Calu3 (cell line): ENCODE measurements at regions not wholly inside any gene's neighbourhood (a gene's known extent, or its start where the extent isn't known, plus 50 kb on each side); places are given as distances from the start of the nearest gene placed in this dataset.
A peak's percentile ranks its signal among the peaks of the same experiment; 100 is the strongest.

Source experiments
- BruUV-seq: library from RNA; stranded (reverse); fragments of 400-500 nt; replicated peaks from 2 replicates; lab custom pipeline; 2021; lab: Mats Ljungman, UMichigan
- CTCF ChIA-PET: fragments of 300-600 bp; sonication (Branson Sonifier 250); formaldehyde crosslinking; loops from one replicate; lab custom pipeline; 2022; ENCODE audit warnings: antibody characterized with exemption; lab: Charles Lee
- DNase-seq: peaks from one replicate; pipeline ENCODE4 v3.0.0; 2022
- H3K27ac Mint-ChIP-seq: one replicate; pipeline ENCODE4 v1.8.0; 2022; ENCODE audit warnings: mixed read lengths; ENCODE audit not compliant: unreplicated experiment
- H3K27me3 Mint-ChIP-seq: one replicate; pipeline ENCODE4 v1.8.0; 2022; ENCODE audit warnings: mixed read lengths; ENCODE audit not compliant: unreplicated experiment
- H3K36me3 Mint-ChIP-seq: one replicate; pipeline ENCODE4 v1.8.0; 2022; ENCODE audit warnings: mild to moderate bottlenecking, moderate library complexity, mixed read lengths; ENCODE audit not compliant: insufficient read depth, unreplicated experiment
- H3K4me1 Mint-ChIP-seq: one replicate; pipeline ENCODE4 v1.8.0; 2022; ENCODE audit warnings: mild to moderate bottlenecking, low read depth, mixed read lengths; ENCODE audit not compliant: unreplicated experiment
- H3K4me3 Mint-ChIP-seq: one replicate; pipeline ENCODE4 v1.8.0; 2022; ENCODE audit warnings: mild to moderate bottlenecking, low read depth, moderate library complexity, mixed read lengths; ENCODE audit not compliant: unreplicated experiment
- H3K9me3 Mint-ChIP-seq: one replicate; pipeline ENCODE4 v1.8.0; 2022; ENCODE audit warnings: low read depth, mixed read lengths; ENCODE audit not compliant: unreplicated experiment
- intact Hi-C: fragments of 100-400 bp; cut with micrococcal nuclease; formaldehyde crosslinking; loops from one replicate; pipeline ENCODE4 v1.10.0; 2022; ENCODE audit not compliant: unreplicated experiment
- TF ChIP-seq, protein P1 (sequence below): fragments of 200-600 bp; IDR thresholded peaks from one replicate; pipeline ENCODE4 v1.8.0; 2022; ENCODE audit warnings: antibody characterized with exemption; ENCODE audit not compliant: unreplicated experiment

DNA sequence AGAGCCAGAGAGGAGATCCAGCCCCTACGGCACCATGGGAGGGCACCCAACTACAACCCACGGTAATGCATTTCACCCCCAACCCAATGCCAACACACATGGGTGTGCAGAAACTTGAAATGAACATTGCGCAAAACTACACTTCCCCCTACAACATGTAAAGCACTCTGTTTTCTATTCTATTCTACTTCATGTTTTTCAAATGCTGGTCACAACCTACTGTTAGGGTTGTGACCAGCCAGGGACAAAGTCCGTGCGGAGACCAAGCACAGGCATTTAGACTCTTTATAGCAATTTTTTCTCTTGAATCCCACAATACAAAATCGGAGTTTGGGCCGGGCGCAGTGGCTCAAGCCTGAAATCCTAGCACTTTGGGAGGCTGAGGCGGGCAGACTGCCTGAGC, 90.6 kb downstream of the MRPL14 start:
- peaks cover 59% of the 10 kb centered on the region for H3K4me1 Mint-ChIP-seq
- no peak for DNase-seq
- no peak overlapping the region for H3K4me3 Mint-ChIP-seq
- no peaks in the 10 kb centered on the region for H3K27me3 Mint-ChIP-seq
- H3K9me3 Mint-ChIP-seq: no peaks in the 10 kb centered on the region
- peak overlapping the region; percentile 3 for H3K27ac Mint-ChIP-seq
- intact Hi-C loops: no loop called here
- TF ChIP-seq, protein P1, sequence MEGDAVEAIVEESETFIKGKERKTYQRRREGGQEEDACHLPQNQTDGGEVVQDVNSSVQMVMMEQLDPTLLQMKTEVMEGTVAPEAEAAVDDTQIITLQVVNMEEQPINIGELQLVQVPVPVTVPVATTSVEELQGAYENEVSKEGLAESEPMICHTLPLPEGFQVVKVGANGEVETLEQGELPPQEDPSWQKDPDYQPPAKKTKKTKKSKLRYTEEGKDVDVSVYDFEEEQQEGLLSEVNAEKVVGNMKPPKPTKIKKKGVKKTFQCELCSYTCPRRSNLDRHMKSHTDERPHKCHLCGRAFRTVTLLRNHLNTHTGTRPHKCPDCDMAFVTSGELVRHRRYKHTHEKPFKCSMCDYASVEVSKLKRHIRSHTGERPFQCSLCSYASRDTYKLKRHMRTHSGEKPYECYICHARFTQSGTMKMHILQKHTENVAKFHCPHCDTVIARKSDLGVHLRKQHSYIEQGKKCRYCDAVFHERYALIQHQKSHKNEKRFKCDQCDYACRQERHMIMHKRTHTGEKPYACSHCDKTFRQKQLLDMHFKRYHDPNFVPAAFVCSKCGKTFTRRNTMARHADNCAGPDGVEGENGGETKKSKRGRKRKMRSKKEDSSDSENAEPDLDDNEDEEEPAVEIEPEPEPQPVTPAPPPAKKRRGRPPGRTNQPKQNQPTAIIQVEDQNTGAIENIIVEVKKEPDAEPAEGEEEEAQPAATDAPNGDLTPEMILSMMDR: no peak
- CTCF ChIA-PET: interaction anchor here (0.6 kb wide), 1 partner anchor 347 kb away, joined by 6 read pairs; no protein-coding TSS in a partner anchor
- BruUV-seq: no TSS peak
- H3K36me3 Mint-ChIP-seq: peaks cover 8% of the 10 kb centered on the region

DNA sequence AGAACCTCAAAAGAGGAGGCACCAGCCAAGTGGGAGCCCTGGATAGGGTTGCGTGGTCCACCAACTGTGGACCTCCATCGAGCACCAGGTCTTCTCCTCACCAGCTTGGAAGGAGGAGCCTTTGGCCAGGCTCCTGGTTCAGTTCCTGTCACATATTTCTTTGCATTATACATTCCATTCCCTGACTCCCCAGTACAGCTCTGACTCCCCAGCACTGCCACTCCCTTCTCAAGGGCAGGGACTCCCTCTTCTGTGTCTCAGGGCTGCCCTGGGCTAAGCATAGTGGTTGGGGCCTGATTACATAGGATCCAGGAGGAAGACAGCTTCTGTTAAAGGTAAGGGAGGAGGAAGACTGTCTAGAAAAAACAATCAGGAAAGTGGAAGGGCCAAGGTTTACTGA, 91.1 kb downstream of the MRPL14 start:
- H3K27me3 Mint-ChIP-seq: no peaks in the 10 kb centered on the region
- peak overlapping the region; percentile 3 for H3K27ac Mint-ChIP-seq
- no TSS peak for BruUV-seq
- intact Hi-C loops: no loop called here
- CTCF ChIA-PET: interaction anchor here (0.6 to 0.9 kb wide), 2 partner anchors 55 to 334 kb away, joined by 3 read pairs; no protein-coding TSS in a partner anchor
- H3K36me3 Mint-ChIP-seq: peaks cover 8% of the 10 kb centered on the region
- H3K4me3 Mint-ChIP-seq: no peak overlapping the region
- no peaks in the 10 kb centered on the region for H3K9me3 Mint-ChIP-seq
- peaks cover 59% of the 10 kb centered on the region for H3K4me1 Mint-ChIP-seq
- no peak for DNase-seq
- TF ChIP-seq, protein P1: no peak

DNA sequence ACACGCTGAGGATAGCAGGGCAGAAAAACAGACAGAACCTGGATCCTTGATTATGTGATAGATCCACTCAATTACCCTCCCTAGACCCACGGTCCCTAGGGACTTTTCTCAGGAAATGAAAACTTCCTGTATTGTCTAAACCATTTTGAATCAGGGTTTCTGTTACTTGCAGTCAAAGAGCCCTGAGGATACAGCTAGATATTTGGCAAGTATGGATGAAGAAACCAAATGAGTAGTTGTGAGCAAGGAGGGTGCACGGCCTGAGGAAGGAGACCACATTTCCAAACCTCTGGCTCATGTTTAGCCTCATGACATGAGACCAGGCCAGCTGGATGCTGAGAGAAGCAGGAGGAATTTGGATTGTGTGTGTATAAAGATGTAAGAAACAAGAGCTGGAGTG, 91.6 kb downstream of the MRPL14 start:
- H3K36me3 Mint-ChIP-seq: peaks cover 8% of the 10 kb centered on the region
- intact Hi-C loops: no loop called here
- H3K27me3 Mint-ChIP-seq: no peaks in the 10 kb centered on the region
- peaks cover 56% of the 10 kb centered on the region for H3K4me1 Mint-ChIP-seq
- no peak for DNase-seq
- TF ChIP-seq, protein P1: no peak
- no peaks in the 10 kb centered on the region for H3K9me3 Mint-ChIP-seq
- H3K27ac Mint-ChIP-seq: peak overlapping the region; percentile 3
- CTCF ChIA-PET: interaction anchor here (0.6 to 1.1 kb wide), 3 partner anchors 23 to 333 kb away, joined by 3 read pairs; no protein-coding TSS in a partner anchor
- no peak overlapping the region for H3K4me3 Mint-ChIP-seq
- no TSS peak for BruUV-seq

DNA sequence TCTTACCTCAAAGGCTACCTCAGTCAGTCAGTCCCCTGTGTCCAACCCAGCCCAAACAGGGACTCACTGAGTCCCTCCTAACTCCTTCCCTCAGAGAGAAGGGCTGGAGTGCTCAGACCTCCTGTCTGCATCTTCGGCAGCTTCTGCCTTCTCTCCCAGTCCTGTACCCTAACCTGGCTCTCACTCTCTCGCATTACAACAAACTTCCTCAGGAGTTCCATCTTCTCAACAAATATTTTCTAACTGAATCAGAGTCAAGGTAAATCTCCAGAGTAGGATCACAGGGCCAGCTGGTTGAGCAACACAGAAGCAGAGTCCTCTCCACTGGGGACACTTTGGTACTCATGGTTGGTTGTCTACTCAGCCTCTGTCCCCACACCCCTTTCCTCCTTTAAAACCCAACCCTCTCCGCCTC, 92.3 kb downstream of the MRPL14 start:
- Mint-ChIP-seq H3K4me1 (peaks cover 49% of the 10 kb centered on the region), H3K4me3 (peak overlapping the region; percentile 2), H3K27me3 (no peaks in the 10 kb centered on the region), H3K9me3 (no peaks in the 10 kb centered on the region), H3K27ac (peak overlapping the region; percentile 86), H3K36me3 (peaks cover 8% of the 10 kb centered on the region)
- intact Hi-C loops: no loop called here
- DNase-seq: no peak
- TF ChIP-seq, protein P1: no peak
- CTCF ChIA-PET: interaction anchor here (0.5 to 1.2 kb wide), 3 partner anchors 23 to 26 kb away, joined by 3 read pairs; no protein-coding TSS in a partner anchor
- BruUV-seq: no TSS peak
